ENCODE measurements at regions not wholly inside any gene's neighbourhood (a gene's known extent, or its start where the extent isn't known, plus 50 kb on each side); places are given as distances from the start of the nearest gene placed in this dataset.

- ChIA-PET CTCF (interaction anchor here (0.6 kb wide), 1 partner anchor 191 kb away, joined by 4 read pairs; no protein-coding TSS in a partner anchor), POLR2A (no interaction called here)
- TF ChIP-seq TCF7L2 (IDR thresholded peaks at IDR 0.05; ENCODE audit: low read depth, low read length) (no peak), SIN3A (IDR thresholded peaks at IDR 0.05; ENCODE audit: borderline replicate concordance, insufficient read depth, low read depth, low read length) (no peak), REST (IDR thresholded peaks at IDR 0.05; ENCODE audit: insufficient read depth in 1 of 2, low read depth in 2 of 2, low read length in 1 of 2) (no peak), POLR2AphosphoS5 (IDR thresholded peaks at IDR 0.05; ENCODE audit: low read depth, low read length) (no peak), CTCF (IDR thresholded peaks at IDR 0.05) (no peak)
- Histone ChIP-seq H3K9me3 (ENCODE audit: control insufficient read depth, insufficient read depth, low read depth, low read length) (no peaks in the 10 kb centered on the region), H3K4me1 (ENCODE audit: control insufficient read depth, insufficient read depth, low read length) (no peaks in the 10 kb centered on the region), H3K36me3 (ENCODE audit: control insufficient read depth, insufficient read depth, low read length) (no peaks in the 10 kb centered on the region), H3K27ac (ENCODE audit: low read length) (no peak overlapping the region), H3K4me3 (ENCODE audit: low read depth in 2 of 2, low read length in 2 of 2) (no peak overlapping the region), H3K27me3 (ENCODE audit: control insufficient read depth, insufficient read depth, low read length) (no peaks in the 10 kb centered on the region)
- intact Hi-C loops (cut with micrococcal nuclease; ENCODE audit: unreplicated experiment) (no loop called here), in situ Hi-C loops (cut with HindIII; ENCODE audit: low pct_unique_long_range_greater_than_20kb, low sequenced_read_pairs) (no loop called here)
- DNase-seq (ENCODE audit: low read depth, low spot score), result no peak
- no peak for ATAC-seq
- BruUV-seq (replicated peaks), result no TSS peak
Measured at GRCh38 chr2:42935692-42936671, 143.6 kb upstream of the HAAO start.

GRCh38 chr2:42934580-42935186, 142.3 kb upstream of the HAAO start:
- Histone ChIP-seq H3K9me3 (ENCODE audit: control insufficient read depth, insufficient read depth, low read depth, low read length) (no peaks in the 10 kb centered on the region), H3K36me3 (ENCODE audit: control insufficient read depth, insufficient read depth, low read length) (no peaks in the 10 kb centered on the region), H3K4me1 (ENCODE audit: control insufficient read depth, insufficient read depth, low read length) (no peaks in the 10 kb centered on the region), H3K4me3 (ENCODE audit: low read depth in 2 of 2, low read length in 2 of 2) (no peak overlapping the region), H3K27ac (ENCODE audit: low read length) (no peak overlapping the region), H3K27me3 (ENCODE audit: control insufficient read depth, insufficient read depth, low read length) (no peaks in the 10 kb centered on the region)
- DNase-seq (ENCODE audit: low read depth, low spot score), result no peak
- no peak for ATAC-seq
- ChIA-PET POLR2A (no interaction called here), CTCF (no interaction called here)
- no peak for TF ChIP-seq REST (IDR thresholded peaks at IDR 0.05; ENCODE audit: insufficient read depth in 1 of 2, low read depth in 2 of 2, low read length in 1 of 2)
- no peak for TF ChIP-seq POLR2AphosphoS5 (IDR thresholded peaks at IDR 0.05; ENCODE audit: low read depth, low read length)
- in situ Hi-C loops (cut with HindIII; ENCODE audit: low pct_unique_long_range_greater_than_20kb, low sequenced_read_pairs) (no loop called here), intact Hi-C loops (cut with micrococcal nuclease; ENCODE audit: unreplicated experiment) (no loop called here)
- no TSS peak for BruUV-seq (replicated peaks)

All from Panc1 (cell line).